ENCODE measurements at regions not wholly inside any gene's neighbourhood (a gene's known extent, or its start where the extent isn't known, plus 50 kb on each side); places are given as distances from the start of the nearest gene placed in this dataset.

- DNase-seq (ENCODE audit: low read depth in 2 of 2), result no peak
Measured at GRCh38 chr9:87278971-87279733, 218.5 kb upstream of the DAPK1 start.

DNA sequence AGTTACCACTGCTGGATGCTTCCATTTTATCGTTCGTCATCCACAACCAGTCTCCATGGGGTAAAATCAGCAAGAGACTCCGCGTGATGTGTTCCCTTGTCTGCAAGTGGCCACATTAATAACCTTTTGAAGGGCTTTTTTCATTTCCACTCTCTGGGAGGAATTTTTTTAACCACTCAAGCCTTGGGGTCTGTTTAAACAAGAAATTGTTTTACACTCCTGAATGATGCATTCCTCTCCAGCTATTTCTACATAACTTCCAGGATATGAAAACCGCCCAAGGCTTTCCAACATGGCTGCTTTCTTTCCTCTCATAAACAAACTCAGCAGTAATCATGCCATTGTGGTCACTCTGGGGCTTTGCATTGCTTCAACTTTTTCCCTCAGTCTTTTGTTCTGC lies 217.2 kb upstream of the DAPK1 start:
- DNase-seq (ENCODE audit: low read depth in 2 of 2), result no peak

DNA sequence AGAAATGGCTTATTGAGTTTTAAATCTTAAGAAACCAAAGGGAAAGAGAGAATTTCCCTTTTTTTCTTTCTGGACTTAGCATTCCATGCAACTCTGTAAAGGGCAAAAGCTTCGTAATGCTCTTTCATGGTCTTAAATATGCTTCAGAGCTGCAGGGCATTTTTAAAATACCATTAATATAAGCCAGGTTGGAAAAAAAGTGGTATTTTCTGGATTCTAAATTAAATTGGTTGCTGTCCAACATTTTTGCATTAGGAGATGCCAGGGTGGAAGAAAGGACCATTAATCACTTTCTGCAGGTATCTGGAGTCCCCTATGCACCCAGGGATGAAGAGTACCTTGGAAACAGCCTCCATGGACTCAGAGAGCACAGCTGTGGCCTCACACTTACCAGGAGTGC lies 215.1 kb upstream of the DAPK1 start:
- DNase-seq (ENCODE audit: low read depth in 2 of 2), result no peak

DNA sequence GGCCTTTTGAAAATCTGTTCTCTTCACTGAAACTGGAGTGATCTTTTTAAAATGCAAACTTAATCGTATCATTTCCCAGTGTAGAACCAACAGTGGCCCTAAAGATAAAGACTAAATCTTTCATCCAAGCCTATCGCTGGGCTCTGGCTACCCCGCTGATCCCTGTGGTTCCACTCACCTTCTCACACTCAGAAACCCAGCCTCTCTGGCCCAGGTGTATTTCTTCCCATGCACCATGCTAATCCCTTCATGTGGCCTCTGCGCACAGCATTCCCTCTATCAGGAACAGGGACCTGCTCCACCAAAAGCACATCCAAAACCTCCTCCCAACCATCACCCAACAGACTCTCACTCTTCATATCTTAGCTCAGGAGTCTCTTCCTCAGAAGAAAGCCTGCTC lies 214.1 kb upstream of the DAPK1 start:
- no peak for DNase-seq (ENCODE audit: low read depth in 2 of 2)

DNA sequence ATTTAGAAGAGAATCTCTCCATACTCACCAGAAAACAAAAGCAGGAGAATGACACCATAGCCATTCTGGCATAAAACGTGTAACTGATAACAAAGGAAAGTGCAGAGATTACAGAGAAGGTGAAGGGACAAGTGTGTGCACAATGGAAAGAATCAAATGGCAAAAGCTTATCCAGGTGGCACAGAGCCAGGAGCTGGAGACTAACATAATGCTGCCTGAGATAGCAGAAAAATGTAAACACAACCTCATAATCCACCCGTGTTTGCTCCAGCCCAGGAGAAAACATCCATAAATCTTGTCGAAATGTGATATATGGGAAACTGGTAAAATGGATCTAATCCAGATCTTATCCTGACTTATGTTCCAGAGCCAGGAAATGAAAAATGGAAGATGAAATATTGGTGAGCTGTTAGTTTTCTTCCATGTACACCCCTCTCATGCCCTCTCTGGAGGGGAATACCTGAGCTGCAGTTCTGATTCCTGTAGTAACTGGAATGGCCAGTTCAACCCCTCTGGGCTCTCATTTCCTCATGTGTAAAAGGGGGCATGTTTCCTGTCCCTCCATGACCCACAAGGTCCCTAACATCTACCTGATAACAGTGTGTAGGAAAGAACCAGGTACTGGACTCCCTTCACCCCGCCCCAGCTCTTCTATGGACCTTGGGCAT lies 212.3 kb upstream of the DAPK1 start:
- peak in 1 of 2 donors; percentile 99 for DNase-seq (ENCODE audit: low read depth in 2 of 2)

DNA sequence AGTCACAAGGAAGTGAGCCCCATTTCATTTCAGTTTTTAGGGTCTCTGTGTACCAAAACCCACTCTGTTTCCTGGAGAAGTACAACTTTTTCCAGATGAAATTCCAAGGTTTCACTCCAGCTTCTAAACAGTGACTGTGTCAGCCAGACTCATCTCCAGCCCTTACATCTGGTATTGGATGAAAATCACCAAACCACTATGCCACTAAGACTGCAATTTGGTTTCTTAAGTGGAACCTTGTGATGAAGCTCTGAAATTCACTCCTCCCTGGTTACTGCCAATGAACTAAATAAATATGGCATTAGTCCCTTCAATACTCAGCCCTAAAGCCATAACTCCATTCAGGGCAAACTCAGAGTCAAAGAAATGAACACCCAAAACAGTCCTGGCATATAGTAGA lies 211.2 kb upstream of the DAPK1 start:
- DNase-seq (ENCODE audit: low read depth in 2 of 2), result no peak

- peak in 1 of 2 donors; percentile 41 for DNase-seq (ENCODE audit: low read depth in 2 of 2)
Measured at GRCh38 chr9:87290241-87291052, 207.2 kb upstream of the DAPK1 start.

DNA sequence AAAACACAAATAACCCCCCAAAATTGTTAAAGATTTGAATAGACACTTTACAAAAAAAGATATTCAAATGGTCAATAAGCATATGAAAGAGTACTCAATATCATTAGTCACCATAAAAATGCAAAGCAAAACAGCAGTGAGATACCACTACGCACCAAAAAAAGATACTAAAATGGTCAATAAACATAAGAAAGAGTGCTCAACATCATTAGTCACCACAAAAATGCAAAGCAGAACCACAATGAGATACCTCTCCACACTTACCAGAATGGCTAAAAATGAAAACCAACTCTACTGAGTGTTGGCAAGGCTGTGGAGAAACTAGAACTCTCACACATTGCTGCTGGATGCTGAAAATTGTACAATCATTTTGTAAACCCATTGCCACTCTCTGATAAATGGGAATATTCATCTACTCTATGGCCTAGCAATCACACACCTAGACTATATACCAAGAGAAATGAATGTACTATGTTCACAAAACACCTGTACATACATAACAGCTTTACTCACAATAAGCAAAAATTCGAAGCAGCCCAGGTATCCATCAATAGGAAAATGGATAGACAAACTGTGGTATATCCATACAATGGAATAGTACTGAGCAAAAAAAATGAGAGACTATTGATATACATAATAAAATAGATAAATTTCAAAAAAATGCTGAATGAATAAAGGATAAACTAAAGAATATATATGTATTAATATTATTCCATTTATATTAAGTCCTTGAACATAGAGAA lies 205.0 kb upstream of the DAPK1 start:
- DNase-seq (ENCODE audit: low read depth in 2 of 2), result no peak

DNA sequence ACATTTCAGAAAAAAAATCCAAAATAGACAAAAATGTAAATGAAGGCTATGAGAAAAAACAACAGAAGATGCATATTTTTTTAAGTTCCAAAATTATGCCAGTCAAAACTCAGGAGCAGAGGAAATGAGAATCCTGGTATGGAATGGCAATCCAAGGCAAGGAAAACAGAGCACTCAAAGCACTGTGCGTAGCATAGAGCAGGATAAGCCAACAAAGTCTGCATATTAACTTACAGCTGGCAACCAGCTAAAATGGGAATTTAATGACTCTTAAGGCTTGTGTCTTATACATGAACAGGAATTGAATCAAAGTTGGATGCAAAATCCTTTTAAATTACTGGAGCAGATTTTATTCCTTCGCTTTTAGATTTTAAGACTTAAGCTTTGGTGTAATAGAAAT lies 203.5 kb upstream of the DAPK1 start:
- DNase-seq (ENCODE audit: low read depth in 2 of 2), result no peak

GRCh38 chr9:87300915-87301314 lies 196.8 kb upstream of the DAPK1 start:
- DNase-seq (ENCODE audit: low read depth in 2 of 2), result no peak

- DNase-seq (ENCODE audit: low read depth in 2 of 2), result no peak
Measured at GRCh38 chr9:87301371-87301770, 196.3 kb upstream of the DAPK1 start.

DNA sequence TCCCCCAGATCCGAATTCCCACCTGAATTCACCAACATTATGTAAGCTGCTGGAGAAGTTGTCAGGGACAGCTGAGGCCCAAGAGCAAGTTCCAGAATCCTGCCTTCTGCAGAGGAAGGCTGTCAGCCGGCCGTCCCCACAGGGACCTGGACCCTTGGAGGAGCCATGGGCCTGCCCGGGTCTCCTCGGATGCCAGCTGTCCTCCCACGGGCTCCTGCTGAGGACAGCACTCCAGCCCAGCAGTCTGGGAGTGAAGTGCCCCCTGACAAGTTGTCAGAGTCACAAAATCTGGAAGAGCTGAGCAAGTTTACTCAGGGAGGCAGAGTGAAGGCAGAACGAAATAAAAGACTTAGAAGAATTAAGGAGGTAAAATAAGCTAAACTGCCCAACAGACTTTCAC lies 192.5 kb upstream of the DAPK1 start:
- no peak for DNase-seq (ENCODE audit: low read depth in 2 of 2)

- DNase-seq (ENCODE audit: low read depth in 2 of 2), result no peak
Measured at GRCh38 chr9:87306006-87306405, 191.7 kb upstream of the DAPK1 start.

GRCh38 chr9:87307848-87308247 lies 189.8 kb upstream of the DAPK1 start:
- DNase-seq (ENCODE audit: low read depth in 2 of 2), result no peak

DNA sequence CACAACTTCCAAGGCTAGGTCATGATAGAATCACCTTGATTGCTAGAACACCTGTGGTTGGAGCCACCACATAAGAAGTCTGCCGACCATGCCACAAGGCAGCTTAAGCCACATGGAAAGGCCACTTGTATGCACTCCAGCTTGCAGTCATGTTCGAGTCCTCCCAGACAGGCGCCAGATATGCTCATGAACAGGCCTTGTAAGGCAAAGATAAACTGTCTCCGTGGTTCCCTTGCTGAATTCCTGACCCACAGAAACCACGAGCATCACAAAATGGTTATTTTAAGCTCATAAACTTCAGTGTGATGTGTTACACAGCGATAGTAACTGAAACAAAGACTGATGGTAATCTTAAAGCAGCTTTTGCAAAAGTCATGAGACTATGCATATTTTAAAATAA lies 188.4 kb upstream of the DAPK1 start:
- DNase-seq (ENCODE audit: low read depth in 2 of 2), result no peak

DNA sequence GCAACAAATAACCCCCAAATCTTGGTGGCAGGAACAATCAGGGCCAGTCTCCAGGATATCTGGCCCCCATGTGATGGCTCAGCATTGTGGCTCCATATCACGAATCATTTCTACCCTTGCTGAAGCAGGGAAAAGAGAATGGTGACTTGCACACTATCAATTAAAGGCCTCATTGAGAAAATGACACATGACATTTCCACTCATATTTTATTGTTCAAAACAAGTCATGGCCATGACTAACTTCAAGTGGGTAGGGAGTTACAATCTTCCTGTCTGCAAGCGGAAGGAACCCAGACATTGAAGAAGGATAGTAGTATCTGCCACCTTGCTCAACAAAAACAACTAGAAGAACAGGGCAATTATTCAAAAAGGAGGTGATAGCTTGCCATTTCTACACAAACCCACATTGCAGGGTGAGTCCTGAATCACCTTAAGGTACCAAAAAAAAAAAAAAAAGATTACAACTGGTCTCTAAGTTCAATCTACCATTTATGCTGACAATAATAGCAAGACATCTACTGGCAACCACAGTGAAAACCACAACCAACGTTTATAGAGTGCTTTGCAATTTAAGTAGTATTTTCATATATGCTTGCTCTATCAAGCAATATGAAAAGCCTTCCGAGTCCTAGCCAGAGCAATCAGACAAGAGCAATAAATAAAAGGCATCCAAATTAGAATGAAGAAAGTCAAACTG lies 186.7 kb upstream of the DAPK1 start:
- DNase-seq (ENCODE audit: low read depth in 2 of 2), result no peak

GRCh38 chr9:87319656-87320055 lies 178.0 kb upstream of the DAPK1 start:
- no peak for DNase-seq (ENCODE audit: low read depth in 2 of 2)

- no peak for DNase-seq (ENCODE audit: low read depth in 2 of 2)
Measured at GRCh38 chr9:87320146-87320884, 177.4 kb upstream of the DAPK1 start.

GRCh38 chr9:87322840-87323635 lies 174.6 kb upstream of the DAPK1 start:
- DNase-seq (ENCODE audit: low read depth in 2 of 2), result no peak

DNA sequence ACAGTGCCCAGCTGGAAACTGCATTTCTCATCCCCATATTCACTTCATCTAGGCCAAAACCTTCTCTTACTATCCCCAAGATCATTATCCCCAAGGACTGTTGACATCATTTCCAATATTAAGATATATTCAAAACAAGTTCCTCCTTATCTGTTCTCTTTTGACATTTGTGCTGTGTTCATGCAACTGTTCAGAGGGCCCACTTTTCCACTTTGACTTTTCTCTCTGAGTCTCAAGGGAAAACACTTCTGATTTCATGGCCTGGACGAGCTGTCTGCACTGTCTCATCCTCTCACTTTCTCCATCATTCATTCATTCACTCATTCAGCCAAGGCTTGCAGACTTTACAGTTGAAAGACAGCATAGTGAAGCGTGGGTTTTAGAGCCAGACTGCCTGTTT lies 173.7 kb upstream of the DAPK1 start:
- DNase-seq (ENCODE audit: low read depth in 2 of 2), result no peak

Measured in lung microvascular endothelial cell (primary cell).